ENCODE measurements at regions not wholly inside any gene's neighbourhood (a gene's known extent, or its start where the extent isn't known, plus 50 kb on each side); places are given as distances from the start of the nearest gene placed in this dataset.

- DNase-seq = no peak
Observed at GRCh38 chr2:121074293-121074932, 210.6 kb downstream of the TFCP2L1 start.

- DNase-seq = peak; percentile 85
Observed at GRCh38 chr2:121075006-121075551, 209.9 kb downstream of the TFCP2L1 start.

GRCh38 chr2:121075641-121076497 is 209.1 kb downstream of the TFCP2L1 start:
- DNase-seq = no peak

- DNase-seq = no peak
Observed at GRCh38 chr2:121076498-121076820, 208.5 kb downstream of the TFCP2L1 start.

- DNase-seq = no peak
Observed at GRCh38 chr2:121076885-121077549, 208.0 kb downstream of the TFCP2L1 start.

GRCh38 chr2:121078899-121079298 is 206.1 kb downstream of the TFCP2L1 start:
- DNase-seq = no peak

GRCh38 chr2:121080013-121080772 is 204.8 kb downstream of the TFCP2L1 start:
- peak; percentile 77 for DNase-seq

GRCh38 chr2:121081701-121082100 is 203.3 kb downstream of the TFCP2L1 start:
- DNase-seq = no peak

- DNase-seq = no peak
Observed at GRCh38 chr2:121082191-121082590, 202.8 kb downstream of the TFCP2L1 start.

- no peak for DNase-seq
Observed at GRCh38 chr2:121084130-121084680, 200.8 kb downstream of the TFCP2L1 start.

- no peak for DNase-seq
Observed at GRCh38 chr2:121085801-121086200, 199.2 kb downstream of the TFCP2L1 start.

GRCh38 chr2:121086450-121086849 is 198.6 kb downstream of the TFCP2L1 start:
- no peak for DNase-seq

GRCh38 chr2:121087117-121087516 is 197.9 kb downstream of the TFCP2L1 start:
- DNase-seq = no peak

GRCh38 chr2:121088251-121089165 is 196.5 kb downstream of the TFCP2L1 start:
- no peak for DNase-seq

- DNase-seq = no peak
Observed at GRCh38 chr2:121089166-121089510, 195.9 kb downstream of the TFCP2L1 start.

- no peak for DNase-seq
Observed at GRCh38 chr2:121090088-121090715, 194.8 kb downstream of the TFCP2L1 start.

- no peak for DNase-seq
Observed at GRCh38 chr2:121092095-121092494, 192.9 kb downstream of the TFCP2L1 start.

- no peak for DNase-seq
Observed at GRCh38 chr2:121093692-121094091, 191.3 kb downstream of the TFCP2L1 start.

- DNase-seq = no peak
Observed at GRCh38 chr2:121094101-121094500, 190.9 kb downstream of the TFCP2L1 start.

GRCh38 chr2:121094845-121095244 is 190.2 kb downstream of the TFCP2L1 start:
- DNase-seq = no peak
